ENCODE measurements at regions not wholly inside any gene's neighbourhood (a gene's known extent, or its start where the extent isn't known, plus 50 kb on each side); places are given as distances from the start of the nearest gene placed in this dataset.

GRCh38 chr5:114948363-114948762 lies 221.3 kb downstream of the TRIM36 start:
- Histone ChIP-seq H3K4me3 (no peak overlapping the region), H3K9me3 (peaks cover 0 to 5% of the 10 kb centered on the region in 2 donors), H3K27ac (no peak overlapping the region), H3K4me1 (no peaks in the 10 kb centered on the region), H3K36me3 (no peaks in the 10 kb centered on the region), H3K27me3 (no peaks in the 10 kb centered on the region)
- intact Hi-C loops (cut with DNase I; ENCODE audit: low total_unique reads), result no loop called here
- no peak for TF ChIP-seq POLR2A (IDR thresholded peaks at IDR 0.05)
- TF ChIP-seq, protein P1, sequence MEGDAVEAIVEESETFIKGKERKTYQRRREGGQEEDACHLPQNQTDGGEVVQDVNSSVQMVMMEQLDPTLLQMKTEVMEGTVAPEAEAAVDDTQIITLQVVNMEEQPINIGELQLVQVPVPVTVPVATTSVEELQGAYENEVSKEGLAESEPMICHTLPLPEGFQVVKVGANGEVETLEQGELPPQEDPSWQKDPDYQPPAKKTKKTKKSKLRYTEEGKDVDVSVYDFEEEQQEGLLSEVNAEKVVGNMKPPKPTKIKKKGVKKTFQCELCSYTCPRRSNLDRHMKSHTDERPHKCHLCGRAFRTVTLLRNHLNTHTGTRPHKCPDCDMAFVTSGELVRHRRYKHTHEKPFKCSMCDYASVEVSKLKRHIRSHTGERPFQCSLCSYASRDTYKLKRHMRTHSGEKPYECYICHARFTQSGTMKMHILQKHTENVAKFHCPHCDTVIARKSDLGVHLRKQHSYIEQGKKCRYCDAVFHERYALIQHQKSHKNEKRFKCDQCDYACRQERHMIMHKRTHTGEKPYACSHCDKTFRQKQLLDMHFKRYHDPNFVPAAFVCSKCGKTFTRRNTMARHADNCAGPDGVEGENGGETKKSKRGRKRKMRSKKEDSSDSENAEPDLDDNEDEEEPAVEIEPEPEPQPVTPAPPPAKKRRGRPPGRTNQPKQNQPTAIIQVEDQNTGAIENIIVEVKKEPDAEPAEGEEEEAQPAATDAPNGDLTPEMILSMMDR (IDR thresholded peaks at IDR 0.05), result no peak
- TF ChIP-seq POLR2AphosphoS5 (IDR thresholded peaks at IDR 0.05), result no peak
- DNase-seq (ENCODE audit: low spot score in 2 of 2), result no peak

- DNase-seq (ENCODE audit: low spot score in 2 of 2), result no peak
- no peaks in the 10 kb centered on the region for H3K27me3 ChIP-seq
- TF ChIP-seq, protein P1 (IDR thresholded peaks at IDR 0.05), result no peak
- TF ChIP-seq POLR2A (IDR thresholded peaks at IDR 0.05) (no peak), POLR2AphosphoS5 (IDR thresholded peaks at IDR 0.05) (no peak)
- H3K9me3 ChIP-seq, result peaks cover 9 to 35% of the 10 kb centered on the region in 2 donors
- intact Hi-C loops (cut with DNase I; ENCODE audit: low total_unique reads), result no loop called here
- no peaks in the 10 kb centered on the region for H3K4me1 ChIP-seq
- H3K36me3 ChIP-seq, result no peaks in the 10 kb centered on the region
- no peak overlapping the region for H3K27ac ChIP-seq
- H3K4me3 ChIP-seq, result no peak overlapping the region
Measured at GRCh38 chr5:114940709-114941108, 229.0 kb downstream of the TRIM36 start.

GRCh38 chr5:114935490-114935889 lies 234.2 kb downstream of the TRIM36 start:
- intact Hi-C loops (cut with DNase I; ENCODE audit: low total_unique reads), result no loop called here
- Histone ChIP-seq H3K36me3 (no peaks in the 10 kb centered on the region), H3K4me1 (no peaks in the 10 kb centered on the region), H3K27ac (no peak overlapping the region), H3K9me3 (peaks cover 9 to 24% of the 10 kb centered on the region in 2 donors), H3K27me3 (no peaks in the 10 kb centered on the region), H3K4me3 (no peak overlapping the region)
- DNase-seq (ENCODE audit: low spot score in 2 of 2), result no peak
- TF ChIP-seq POLR2AphosphoS5 (IDR thresholded peaks at IDR 0.05) (no peak), POLR2A (IDR thresholded peaks at IDR 0.05) (no peak)
- TF ChIP-seq, protein P1 (IDR thresholded peaks at IDR 0.05), result no peak

DNA sequence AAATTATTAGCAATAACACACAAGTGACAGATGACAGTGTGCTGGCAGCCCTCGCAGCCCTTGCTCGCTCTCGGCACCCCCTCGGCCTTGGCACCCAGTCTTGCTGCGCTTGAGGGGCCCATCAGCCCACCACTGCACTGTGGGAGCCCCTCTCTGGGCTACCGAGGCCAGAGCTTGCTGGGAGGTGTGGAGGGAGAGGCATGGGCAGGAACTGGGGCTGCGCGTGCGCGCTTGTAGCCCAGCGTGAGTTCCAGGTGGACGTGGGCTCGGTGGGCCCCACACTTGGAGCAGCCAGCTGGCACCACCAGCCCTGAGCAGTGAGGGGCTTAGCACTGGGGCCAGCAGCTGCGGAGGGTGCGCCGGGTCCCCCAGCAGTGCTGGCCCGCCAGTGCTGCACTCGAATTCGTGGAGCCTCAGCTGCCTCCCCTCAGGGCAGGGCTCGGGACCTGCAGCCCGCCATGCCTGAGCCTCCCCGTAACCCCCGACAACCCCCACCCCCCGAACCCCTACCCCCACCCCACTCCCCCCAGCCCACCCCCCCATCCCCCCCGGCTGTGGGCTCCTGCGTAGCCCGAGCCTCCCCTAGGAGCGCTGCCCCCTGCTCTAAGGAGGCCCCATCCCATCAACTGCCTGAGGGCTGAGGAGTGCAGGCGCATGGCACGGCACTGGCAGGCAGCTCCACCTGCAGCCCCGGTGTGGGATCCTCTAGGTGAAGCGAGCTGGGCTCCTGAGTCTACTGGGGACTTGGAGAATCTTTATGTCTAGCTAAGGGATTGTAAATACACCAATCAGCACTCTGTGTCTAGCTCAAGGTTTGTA lies 240.9 kb downstream of the TRIM36 start:
- peaks cover 0 to 6% of the 10 kb centered on the region in 2 donors for H3K9me3 ChIP-seq
- H3K27ac ChIP-seq, result no peak overlapping the region
- DNase-seq (ENCODE audit: low spot score in 2 of 2), result no peak
- TF ChIP-seq POLR2A (IDR thresholded peaks at IDR 0.05) (no peak), POLR2AphosphoS5 (IDR thresholded peaks at IDR 0.05) (no peak)
- TF ChIP-seq, protein P1 (IDR thresholded peaks at IDR 0.05), result no peak
- no peaks in the 10 kb centered on the region for H3K27me3 ChIP-seq
- intact Hi-C loops (cut with DNase I; ENCODE audit: low total_unique reads), result no loop called here
- no peak overlapping the region for H3K4me3 ChIP-seq
- H3K4me1 ChIP-seq, result no peaks in the 10 kb centered on the region
- no peaks in the 10 kb centered on the region for H3K36me3 ChIP-seq

- H3K27ac ChIP-seq, result no peak overlapping the region
- no peak for DNase-seq (ENCODE audit: low spot score in 2 of 2)
- TF ChIP-seq, protein P1 (IDR thresholded peaks at IDR 0.05), result no peak
- no peak for TF ChIP-seq POLR2AphosphoS5 (IDR thresholded peaks at IDR 0.05)
- TF ChIP-seq POLR2A (IDR thresholded peaks at IDR 0.05), result no peak
Measured at GRCh38 chr5:114924769-114925168, 244.9 kb downstream of the TRIM36 start.

More at GRCh38 chr5:114924769-114925168, 244.9 kb downstream of the TRIM36 start:
- no peaks in the 10 kb centered on the region for H3K36me3 ChIP-seq
- intact Hi-C loops (cut with DNase I; ENCODE audit: low total_unique reads), result no loop called here
- H3K9me3 ChIP-seq, result peaks cover 6 to 11% of the 10 kb centered on the region in 2 donors
- H3K4me1 ChIP-seq, result no peaks in the 10 kb centered on the region
- no peak overlapping the region for H3K4me3 ChIP-seq
- H3K27me3 ChIP-seq, result no peaks in the 10 kb centered on the region

All from breast epithelium (tissue), 4 donors.